HUES6 (cell line): ENCODE measurements at regions not wholly inside any gene's neighbourhood (a gene's known extent, or its start where the extent isn't known, plus 50 kb on each side); places are given as distances from the start of the nearest gene placed in this dataset.

Experiments used
- H3K27ac ChIP-seq: 2 replicates; pipeline ENCODE4 v1.7.0; 2013; ENCODE audit warnings: low read depth, mild to moderate bottlenecking, low read length, inconsistent platforms
- H3K27me3 ChIP-seq: 2 replicates; pipeline ENCODE4 v1.6.1; 2013; ENCODE audit warnings: low read length; ENCODE audit not compliant: control insufficient read depth, insufficient read depth
- H3K36me3 ChIP-seq: 2 replicates; pipeline ENCODE4 v1.6.1; 2013; ENCODE audit warnings: low read length; ENCODE audit not compliant: control insufficient read depth, insufficient read depth
- H3K4me1 ChIP-seq: 2 replicates; pipeline ENCODE4 v1.6.1; 2013; ENCODE audit warnings: low read length; ENCODE audit not compliant: control insufficient read depth, insufficient read depth
- H3K4me3 ChIP-seq: 2 replicates; pipeline ENCODE4 v1.5.1; 2013; ENCODE audit warnings: low read depth, low read length
- H3K9ac ChIP-seq: one replicate; pipeline ENCODE4 v1.6.1; 2013; ENCODE audit warnings: mild to moderate bottlenecking, low read length
- H3K9me3 ChIP-seq: 2 replicates; pipeline ENCODE4 v1.6.1; 2013; ENCODE audit warnings: low read depth, low read length; ENCODE audit not compliant: control insufficient read depth, insufficient read depth

GRCh38 chr19:31104451-31104850 lies 244.8 kb downstream of the TSHZ3 start:
- Histone ChIP-seq H3K27me3 (no peaks in the 10 kb centered on the region), H3K36me3 (no peaks in the 10 kb centered on the region), H3K27ac (no peak overlapping the region), H3K9ac (no peak overlapping the region), H3K9me3 (no peaks in the 10 kb centered on the region), H3K4me1 (peaks cover 27% of the 10 kb centered on the region), H3K4me3 (no peak overlapping the region)

- Histone ChIP-seq H3K9ac (no peak overlapping the region), H3K4me3 (no peak overlapping the region), H3K27ac (no peak overlapping the region), H3K9me3 (no peaks in the 10 kb centered on the region), H3K27me3 (no peaks in the 10 kb centered on the region), H3K36me3 (no peaks in the 10 kb centered on the region), H3K4me1 (peaks cover 27% of the 10 kb centered on the region)
Measured at GRCh38 chr19:31103228-31103627, 246.0 kb downstream of the TSHZ3 start.

- no peak overlapping the region for H3K9ac ChIP-seq
- no peaks in the 10 kb centered on the region for H3K36me3 ChIP-seq
- no peaks in the 10 kb centered on the region for H3K9me3 ChIP-seq
- no peak overlapping the region for H3K27ac ChIP-seq
- no peak overlapping the region for H3K4me3 ChIP-seq
- H3K27me3 ChIP-seq: no peaks in the 10 kb centered on the region
- peaks cover 27% of the 10 kb centered on the region for H3K4me1 ChIP-seq
Measured at GRCh38 chr19:31102674-31103073, 246.6 kb downstream of the TSHZ3 start.

- Histone ChIP-seq H3K36me3 (no peaks in the 10 kb centered on the region), H3K9me3 (no peaks in the 10 kb centered on the region), H3K4me3 (no peak overlapping the region), H3K4me1 (peaks cover 23% of the 10 kb centered on the region), H3K27ac (no peak overlapping the region), H3K27me3 (no peaks in the 10 kb centered on the region), H3K9ac (no peak overlapping the region)
Measured at GRCh38 chr19:31100981-31101380, 248.3 kb downstream of the TSHZ3 start.

- no peak overlapping the region for H3K27ac ChIP-seq
- no peaks in the 10 kb centered on the region for H3K9me3 ChIP-seq
- H3K4me3 ChIP-seq: no peak overlapping the region
- H3K9ac ChIP-seq: no peak overlapping the region
- H3K36me3 ChIP-seq: no peaks in the 10 kb centered on the region
- H3K27me3 ChIP-seq: no peaks in the 10 kb centered on the region
- peaks cover 16% of the 10 kb centered on the region for H3K4me1 ChIP-seq
Measured at GRCh38 chr19:31100206-31100590, 249.0 kb downstream of the TSHZ3 start.

GRCh38 chr19:31099515-31100205 lies 249.6 kb downstream of the TSHZ3 start:
- H3K27ac ChIP-seq: no peak overlapping the region
- H3K36me3 ChIP-seq: no peaks in the 10 kb centered on the region

GRCh38 chr19:31098836-31099235 lies 250.4 kb downstream of the TSHZ3 start:
- Histone ChIP-seq H3K27me3 (no peaks in the 10 kb centered on the region), H3K36me3 (no peaks in the 10 kb centered on the region), H3K9me3 (no peaks in the 10 kb centered on the region), H3K4me1 (peaks cover 16% of the 10 kb centered on the region), H3K27ac (no peak overlapping the region), H3K9ac (no peak overlapping the region), H3K4me3 (no peak overlapping the region)

More at GRCh38 chr19:31099515-31100205, 249.6 kb downstream of the TSHZ3 start:
- H3K9ac ChIP-seq: no peak overlapping the region
- H3K4me3 ChIP-seq: no peak overlapping the region
- no peaks in the 10 kb centered on the region for H3K27me3 ChIP-seq
- H3K9me3 ChIP-seq: no peaks in the 10 kb centered on the region
- peaks cover 16% of the 10 kb centered on the region for H3K4me1 ChIP-seq

- H3K36me3 ChIP-seq: no peaks in the 10 kb centered on the region
- H3K9me3 ChIP-seq: no peaks in the 10 kb centered on the region
- H3K27ac ChIP-seq: no peak overlapping the region
- H3K4me1 ChIP-seq: peaks cover 7% of the 10 kb centered on the region; the same call in 1 of the 2 replicates
- no peaks in the 10 kb centered on the region for H3K27me3 ChIP-seq
- no peak overlapping the region for H3K4me3 ChIP-seq
- no peak overlapping the region for H3K9ac ChIP-seq
Measured at GRCh38 chr19:31096935-31097545, 252.2 kb downstream of the TSHZ3 start.

GRCh38 chr19:31096062-31096830 lies 253.0 kb downstream of the TSHZ3 start:
- Histone ChIP-seq H3K27me3 (no peaks in the 10 kb centered on the region), H3K4me3 (no peak overlapping the region), H3K9me3 (no peaks in the 10 kb centered on the region), H3K4me1 (0 out of 2 replicates have a peak, but pooled peaks cover 2% of the 10 kb centered on the region), H3K27ac (no peak overlapping the region), H3K9ac (no peak overlapping the region), H3K36me3 (no peaks in the 10 kb centered on the region)

GRCh38 chr19:31095100-31095804 lies 254.0 kb downstream of the TSHZ3 start:
- H3K9ac ChIP-seq: no peak overlapping the region
- H3K4me1 ChIP-seq: 0 out of 2 replicates have a peak, but pooled peaks cover 2% of the 10 kb centered on the region
- no peaks in the 10 kb centered on the region for H3K9me3 ChIP-seq
- H3K27me3 ChIP-seq: no peaks in the 10 kb centered on the region
- H3K27ac ChIP-seq: no peak overlapping the region
- H3K4me3 ChIP-seq: no peak overlapping the region
- H3K36me3 ChIP-seq: no peaks in the 10 kb centered on the region
